ENCODE measurements at regions not wholly inside any gene's neighbourhood (a gene's known extent, or its start where the extent isn't known, plus 50 kb on each side); places are given as distances from the start of the nearest gene placed in this dataset.

DNA sequence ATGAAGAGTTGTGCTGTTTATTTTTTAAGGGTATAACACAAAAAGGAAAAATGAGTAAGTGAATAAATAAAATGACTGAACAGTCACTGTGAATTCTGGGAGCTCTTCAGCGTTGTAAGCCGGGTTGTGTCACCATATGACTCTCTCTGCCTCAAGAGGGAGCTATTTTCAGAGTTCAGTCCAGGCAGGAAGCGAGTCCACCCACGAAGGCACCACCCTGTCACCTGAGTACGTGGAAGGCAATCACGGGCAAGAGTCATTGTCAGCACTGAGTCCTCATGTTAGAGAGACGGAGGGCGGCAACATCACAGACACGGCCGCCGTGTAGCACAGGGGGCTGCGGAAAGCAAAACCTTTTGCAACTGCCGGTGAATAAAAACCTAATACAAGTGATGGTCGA lies 227.6 kb downstream of the UTP18 start:
- TF ChIP-seq, protein P1, sequence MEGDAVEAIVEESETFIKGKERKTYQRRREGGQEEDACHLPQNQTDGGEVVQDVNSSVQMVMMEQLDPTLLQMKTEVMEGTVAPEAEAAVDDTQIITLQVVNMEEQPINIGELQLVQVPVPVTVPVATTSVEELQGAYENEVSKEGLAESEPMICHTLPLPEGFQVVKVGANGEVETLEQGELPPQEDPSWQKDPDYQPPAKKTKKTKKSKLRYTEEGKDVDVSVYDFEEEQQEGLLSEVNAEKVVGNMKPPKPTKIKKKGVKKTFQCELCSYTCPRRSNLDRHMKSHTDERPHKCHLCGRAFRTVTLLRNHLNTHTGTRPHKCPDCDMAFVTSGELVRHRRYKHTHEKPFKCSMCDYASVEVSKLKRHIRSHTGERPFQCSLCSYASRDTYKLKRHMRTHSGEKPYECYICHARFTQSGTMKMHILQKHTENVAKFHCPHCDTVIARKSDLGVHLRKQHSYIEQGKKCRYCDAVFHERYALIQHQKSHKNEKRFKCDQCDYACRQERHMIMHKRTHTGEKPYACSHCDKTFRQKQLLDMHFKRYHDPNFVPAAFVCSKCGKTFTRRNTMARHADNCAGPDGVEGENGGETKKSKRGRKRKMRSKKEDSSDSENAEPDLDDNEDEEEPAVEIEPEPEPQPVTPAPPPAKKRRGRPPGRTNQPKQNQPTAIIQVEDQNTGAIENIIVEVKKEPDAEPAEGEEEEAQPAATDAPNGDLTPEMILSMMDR (IDR thresholded peaks at IDR 0.05; ENCODE audit: insufficient read depth, low read length, poor library complexity, severe bottlenecking) = no peak
- no peak for TF ChIP-seq EZH2phosphoT487 (conservative IDR thresholded peaks at IDR 0.05; ENCODE audit: low read length)
